GM21381 (cell line): ENCODE measurements at regions not wholly inside any gene's neighbourhood (a gene's known extent, or its start where the extent isn't known, plus 50 kb on each side); places are given as distances from the start of the nearest gene placed in this dataset.
"Not testable (repeated sequence)": the region's sequence is repeated elsewhere in the genome, so short reads cannot be mapped to it uniquely, and the experiment has no call there.

ENCODE experiments used
- ATAC-seq: cut with Tn5 transposase; IDR thresholded peaks from one replicate; pipeline ENCODE4 v1.9.1; 2021; ENCODE audit warnings: mild to moderate bottlenecking, moderate library complexity; ENCODE audit not compliant: unreplicated experiment

GRCh38 chr14:53412819-53413675 is 259.9 kb upstream of the DDHD1 start:
- ATAC-seq = no peak

- ATAC-seq = no peak
Measured at GRCh38 chr14:53411125-53411524, 258.0 kb upstream of the DDHD1 start.

GRCh38 chr14:53409969-53410368 is 256.8 kb upstream of the DDHD1 start:
- no peak for ATAC-seq

GRCh38 chr14:53409289-53409688 is 256.2 kb upstream of the DDHD1 start:
- ATAC-seq = no peak

- ATAC-seq = no peak
Measured at GRCh38 chr14:53408175-53408879, 255.2 kb upstream of the DDHD1 start.

- ATAC-seq = no peak
Measured at GRCh38 chr14:53406519-53406918, 253.4 kb upstream of the DDHD1 start.

- ATAC-seq = no peak
Measured at GRCh38 chr14:53401646-53402045, 248.5 kb upstream of the DDHD1 start.

GRCh38 chr14:53399057-53399456 is 245.9 kb upstream of the DDHD1 start:
- no peak for ATAC-seq

- no peak for ATAC-seq
Measured at GRCh38 chr14:53398616-53399015, 245.5 kb upstream of the DDHD1 start.

- ATAC-seq = not testable (repeated sequence)
Measured at GRCh38 chr14:53395267-53395666, 242.1 kb upstream of the DDHD1 start.

GRCh38 chr14:53391631-53392285 is 238.6 kb upstream of the DDHD1 start:
- no peak for ATAC-seq

GRCh38 chr14:53391156-53391555 is 238.0 kb upstream of the DDHD1 start:
- no peak for ATAC-seq

- ATAC-seq = no peak
Measured at GRCh38 chr14:53390008-53390407, 236.9 kb upstream of the DDHD1 start.

- no peak for ATAC-seq
Measured at GRCh38 chr14:53389202-53389601, 236.1 kb upstream of the DDHD1 start.

GRCh38 chr14:53386362-53386761 is 233.2 kb upstream of the DDHD1 start:
- no peak for ATAC-seq

- ATAC-seq = no peak
Measured at GRCh38 chr14:53384536-53384935, 231.4 kb upstream of the DDHD1 start.

GRCh38 chr14:53384073-53384472 is 230.9 kb upstream of the DDHD1 start:
- no peak for ATAC-seq

GRCh38 chr14:53381895-53382294 is 228.8 kb upstream of the DDHD1 start:
- ATAC-seq = no peak

GRCh38 chr14:53380867-53381225 is 227.7 kb upstream of the DDHD1 start:
- no peak for ATAC-seq

GRCh38 chr14:53380052-53380866 is 227.1 kb upstream of the DDHD1 start:
- ATAC-seq = no peak

- no peak for ATAC-seq
Measured at GRCh38 chr14:53378142-53378541, 225.0 kb upstream of the DDHD1 start.
